DMS79 (cell line): ENCODE measurements at regions not wholly inside any gene's neighbourhood (a gene's known extent, or its start where the extent isn't known, plus 50 kb on each side); places are given as distances from the start of the nearest gene placed in this dataset.

Experiments
- DNase-seq: peaks from one replicate; lab custom pipeline; 2025; lab: John Stamatoyannopoulos, UW

DNA sequence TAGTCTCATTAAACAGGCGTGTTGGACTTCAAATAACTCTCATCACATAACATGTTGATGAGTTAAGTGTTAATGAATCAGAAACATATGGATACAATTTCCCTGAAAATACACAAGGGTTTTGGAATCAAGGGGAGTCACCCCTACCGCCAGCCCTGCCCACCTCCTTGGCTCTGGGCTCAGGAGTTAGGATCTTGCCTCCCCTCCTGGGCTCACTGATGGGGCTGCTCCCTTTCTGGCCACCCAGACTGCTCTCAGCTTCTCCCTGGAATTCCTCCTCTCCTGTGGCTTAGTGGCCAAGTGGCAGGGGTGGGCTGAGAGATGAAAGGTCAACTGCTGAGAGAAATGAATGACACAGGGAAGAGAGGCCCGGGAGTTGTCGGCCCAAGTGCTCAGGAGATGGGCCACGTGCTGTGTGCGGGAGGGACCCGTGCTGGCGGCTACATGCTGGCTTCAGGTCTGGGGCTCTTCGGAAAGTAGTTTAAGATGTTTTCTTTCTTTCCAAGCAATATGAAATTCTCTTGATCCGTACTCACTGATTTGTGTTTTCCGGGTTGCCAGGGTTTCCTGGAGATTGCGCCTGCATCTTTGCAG is 55.8 kb upstream of the TNP1 start:
- no peak for DNase-seq

DNA sequence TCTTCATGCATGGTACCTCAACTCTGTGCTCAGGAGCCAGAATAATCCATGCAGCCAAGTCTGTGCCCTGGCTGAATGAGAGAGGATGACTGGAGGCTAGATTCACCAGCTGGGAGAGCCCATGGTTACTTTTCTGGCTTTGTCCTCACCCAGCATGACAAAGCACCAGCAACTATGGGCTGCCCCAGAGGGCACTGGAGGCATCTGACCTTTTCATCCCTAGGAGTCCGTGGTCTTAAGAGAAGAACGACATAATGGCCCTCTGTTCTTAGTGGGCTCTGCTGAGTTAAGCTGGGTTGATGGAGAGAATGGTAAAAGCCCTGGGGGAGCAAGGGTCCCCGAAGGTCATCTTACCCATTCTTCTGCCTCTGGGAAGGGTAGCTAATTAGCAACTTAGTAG is 54.6 kb upstream of the TNP1 start:
- no peak for DNase-seq

DNA sequence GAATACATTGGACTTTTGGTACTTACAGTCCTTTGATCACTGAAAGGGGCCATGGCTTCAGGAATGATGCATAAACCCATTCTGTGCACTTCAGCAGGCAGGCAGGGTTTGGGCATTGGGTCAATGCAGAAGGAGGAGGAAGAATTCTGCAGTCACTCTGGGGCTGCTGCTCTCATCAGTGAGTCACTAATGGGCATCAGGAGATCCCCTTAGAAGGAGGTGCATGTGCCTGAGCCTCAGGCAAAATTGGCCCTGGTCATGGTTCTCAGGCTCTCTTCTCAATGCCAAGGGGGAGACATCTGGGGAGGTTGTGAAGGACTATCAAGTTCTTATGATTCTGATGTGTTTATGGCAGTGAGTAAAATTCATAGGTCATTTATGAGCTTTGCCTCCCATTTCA is 52.0 kb upstream of the TNP1 start:
- DNase-seq, result no peak

DNA sequence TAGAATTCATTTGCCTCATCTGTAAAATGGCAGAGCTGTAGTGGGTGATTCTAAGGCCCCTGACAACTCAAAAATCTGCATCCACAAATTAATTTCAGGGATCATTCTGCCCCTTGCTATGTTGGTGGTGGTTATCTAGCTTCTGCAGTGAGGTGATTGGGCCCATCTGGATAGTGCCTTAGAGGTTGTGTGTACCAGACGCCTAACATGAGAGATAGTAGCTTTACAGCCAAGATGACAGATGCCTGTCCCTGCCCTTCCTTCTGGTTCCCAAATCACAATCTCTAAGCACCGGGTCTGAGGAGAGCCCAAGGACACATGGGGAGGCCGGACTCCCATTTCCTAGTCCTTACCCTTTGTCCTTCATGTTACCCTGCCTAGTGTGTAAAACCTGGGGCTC is 51.1 kb upstream of the TNP1 start:
- no peak for DNase-seq

- no peak for DNase-seq
These were observed 49.8 kb upstream of the TNP1 start for GRCh38 chr2:216909541-216910210.
